ENCODE measurements at regions not wholly inside any gene's neighbourhood (a gene's known extent, or its start where the extent isn't known, plus 50 kb on each side); places are given as distances from the start of the nearest gene placed in this dataset.
"Not testable (repeated sequence)": the region's sequence is repeated elsewhere in the genome, so short reads cannot be mapped to it uniquely, and the experiment has no call there.

GRCh38 chr4:124053872-124054538, 657.4 kb downstream of the SPRY1 start:
- DNase-seq (ENCODE audit: low read depth) = no peak

GRCh38 chr4:124055336-124055735, 657.2 kb downstream of the ANKRD50 start:
- no peak for DNase-seq (ENCODE audit: low read depth)

GRCh38 chr4:124055896-124056295, 656.6 kb downstream of the ANKRD50 start:
- no peak for DNase-seq (ENCODE audit: low read depth)

- no peak for DNase-seq (ENCODE audit: low read depth)
Measured at GRCh38 chr4:124060261-124060918, 652.1 kb downstream of the ANKRD50 start.

GRCh38 chr4:124061413-124061812, 651.1 kb downstream of the ANKRD50 start:
- no peak for DNase-seq (ENCODE audit: low read depth)

- no peak for DNase-seq (ENCODE audit: low read depth)
Measured at GRCh38 chr4:124065422-124065821, 647.1 kb downstream of the ANKRD50 start.

GRCh38 chr4:124065936-124066335, 646.6 kb downstream of the ANKRD50 start:
- DNase-seq (ENCODE audit: low read depth) = no peak

- DNase-seq (ENCODE audit: low read depth) = no peak
Measured at GRCh38 chr4:124066595-124066994, 645.9 kb downstream of the ANKRD50 start.

- DNase-seq (ENCODE audit: low read depth) = no peak
Measured at GRCh38 chr4:124067046-124067445, 645.5 kb downstream of the ANKRD50 start.

- no peak for DNase-seq (ENCODE audit: low read depth)
Measured at GRCh38 chr4:124070688-124071484, 641.6 kb downstream of the ANKRD50 start.

- DNase-seq (ENCODE audit: low read depth) = not testable (repeated sequence)
Measured at GRCh38 chr4:124075276-124075675, 637.3 kb downstream of the ANKRD50 start.

GRCh38 chr4:124079174-124079780, 633.3 kb downstream of the ANKRD50 start:
- no peak for DNase-seq (ENCODE audit: low read depth)

GRCh38 chr4:124083711-124084110, 628.8 kb downstream of the ANKRD50 start:
- no peak for DNase-seq (ENCODE audit: low read depth)

- DNase-seq (ENCODE audit: low read depth) = no peak
Measured at GRCh38 chr4:124085561-124086180, 626.9 kb downstream of the ANKRD50 start.

GRCh38 chr4:124090021-124090420, 622.5 kb downstream of the ANKRD50 start:
- DNase-seq (ENCODE audit: low read depth) = no peak

GRCh38 chr4:124092101-124092500, 620.4 kb downstream of the ANKRD50 start:
- no peak for DNase-seq (ENCODE audit: low read depth)

- DNase-seq (ENCODE audit: low read depth) = no peak
Measured at GRCh38 chr4:124092541-124092984, 620.0 kb downstream of the ANKRD50 start.

- DNase-seq (ENCODE audit: low read depth) = no peak
Measured at GRCh38 chr4:124095621-124096020, 616.9 kb downstream of the ANKRD50 start.

- DNase-seq (ENCODE audit: low read depth) = no peak
Measured at GRCh38 chr4:124096290-124096689, 616.2 kb downstream of the ANKRD50 start.

GRCh38 chr4:124097447-124097846, 615.1 kb downstream of the ANKRD50 start:
- no peak for DNase-seq (ENCODE audit: low read depth)

GRCh38 chr4:124104101-124104500, 608.4 kb downstream of the ANKRD50 start:
- no peak for DNase-seq (ENCODE audit: low read depth)

- no peak for DNase-seq (ENCODE audit: low read depth)
Measured at GRCh38 chr4:124104628-124105027, 607.9 kb downstream of the ANKRD50 start.

Measured in stimulated activated CD8-positive, alpha-beta memory T cell treated with anti-CD3 and anti-CD28 coated beads, Interleukin-15, amount 100 ng/mL, for 1 hour (primary cell).